22Rv1 (cell line): ENCODE measurements at regions not wholly inside any gene's neighbourhood (a gene's known extent, or its start where the extent isn't known, plus 50 kb on each side); places are given as distances from the start of the nearest gene placed in this dataset.

ENCODE experiments used
- CTCF ChIP-seq: fragments of 450-650 bp; IDR thresholded peaks from 2 replicates; pipeline ENCODE4 v1.5.1; 2017; ENCODE audit warnings: mild to moderate bottlenecking
- ZFX ChIP-seq: fragments of 450-650 bp; IDR thresholded peaks from 2 replicates; pipeline ENCODE4 v1.6.1; 2017; ENCODE audit warnings: antibody characterized with exemption, borderline replicate concordance

- no peak for TF ChIP-seq CTCF
- TF ChIP-seq ZFX, result no peak
These were observed 190.0 kb upstream of the MKI67 start for GRCh38 chr10:128316121-128316726.
